B cell (primary cell): ENCODE measurements at regions not wholly inside any gene's neighbourhood (a gene's known extent, or its start where the extent isn't known, plus 50 kb on each side); places are given as distances from the start of the nearest gene placed in this dataset.

Experiments
- CTCF ChIP-seq: fragments of 200-600 bp; IDR thresholded peaks from one replicate; pipeline ENCODE4 v1.8.0; 2022; ENCODE audit warnings: antibody characterized with exemption, mild to moderate bottlenecking
- EZH2 ChIP-seq: IDR thresholded peaks from 2 replicates; pipeline ENCODE4 v1.6.1; 2012; ENCODE audit warnings: borderline replicate concordance, low read depth, mild to moderate bottlenecking, moderate library complexity, low read length; ENCODE audit not compliant: insufficient read depth, poor library complexity, severe bottlenecking

- TF ChIP-seq CTCF (no peak), EZH2 (no peak)
These were observed 646.2 kb downstream of the VRK1 start for GRCh38 chr14:97443412-97443811.
